ENCODE measurements at regions not wholly inside any gene's neighbourhood (a gene's known extent, or its start where the extent isn't known, plus 50 kb on each side); places are given as distances from the start of the nearest gene placed in this dataset.

- no peak for TF ChIP-seq CTCF (IDR thresholded peaks at IDR 0.05; ENCODE audit: low read depth, low read length)
- TF ChIP-seq EZH2phosphoT487 (IDR thresholded peaks at IDR 0.05; ENCODE audit: low read depth) = no peak
Measured at GRCh38 chr17:15026088-15026487, 239.0 kb downstream of the PMP22 start.
